ENCODE measurements at regions not wholly inside any gene's neighbourhood (a gene's known extent, or its start where the extent isn't known, plus 50 kb on each side); places are given as distances from the start of the nearest gene placed in this dataset.
A peak's percentile ranks its signal among the peaks of the same experiment; 100 is the strongest.

GRCh38 chr17:73819440-73820395 lies 175.5 kb upstream of the SDK2 start:
- no peak for DNase-seq

GRCh38 chr17:73820686-73821448 lies 176.6 kb upstream of the SDK2 start:
- no peak for DNase-seq

GRCh38 chr17:73821665-73822064 lies 177.4 kb upstream of the SDK2 start:
- DNase-seq, result no peak

GRCh38 chr17:73822371-73822770 lies 178.1 kb upstream of the SDK2 start:
- no peak for DNase-seq

GRCh38 chr17:73823684-73824083 lies 179.4 kb upstream of the SDK2 start:
- no peak for DNase-seq

- no peak for DNase-seq
Measured at GRCh38 chr17:73824321-73824720, 180.1 kb upstream of the SDK2 start.

- no peak for DNase-seq
Measured at GRCh38 chr17:73826181-73826871, 182.1 kb upstream of the SDK2 start.

GRCh38 chr17:73826872-73827228 lies 182.6 kb upstream of the SDK2 start:
- no peak for DNase-seq

- no peak for DNase-seq
Measured at GRCh38 chr17:73827627-73828291, 183.5 kb upstream of the SDK2 start.

- DNase-seq, result no peak
Measured at GRCh38 chr17:73829676-73830280, 185.5 kb upstream of the SDK2 start.

GRCh38 chr17:73831699-73832098 lies 187.5 kb upstream of the SDK2 start:
- DNase-seq, result no peak

- DNase-seq, result no peak
Measured at GRCh38 chr17:73833775-73834488, 189.7 kb upstream of the SDK2 start.

GRCh38 chr17:73834684-73835343 lies 190.6 kb upstream of the SDK2 start:
- no peak for DNase-seq

GRCh38 chr17:73835605-73836004 lies 191.4 kb upstream of the SDK2 start:
- DNase-seq, result no peak

GRCh38 chr17:73838815-73839214 lies 194.6 kb upstream of the SDK2 start:
- DNase-seq, result peak; percentile 23

- DNase-seq, result no peak
Measured at GRCh38 chr17:73840829-73841228, 196.6 kb upstream of the SDK2 start.

- no peak for DNase-seq
Measured at GRCh38 chr17:73841431-73842060, 197.3 kb upstream of the SDK2 start.

- no peak for DNase-seq
Measured at GRCh38 chr17:73847952-73848351, 203.7 kb upstream of the SDK2 start.

- no peak for DNase-seq
Measured at GRCh38 chr17:73850426-73850825, 206.2 kb upstream of the SDK2 start.

GRCh38 chr17:73851091-73851490 lies 206.8 kb upstream of the SDK2 start:
- DNase-seq, result no peak

- DNase-seq, result no peak
Measured at GRCh38 chr17:73851921-73852320, 207.7 kb upstream of the SDK2 start.
